Coronary artery (tissue), 2 donors: ENCODE measurements at regions not wholly inside any gene's neighbourhood (a gene's known extent, or its start where the extent isn't known, plus 50 kb on each side); places are given as distances from the start of the nearest gene placed in this dataset.

Source experiments
- DNase-seq: peaks from one replicate; pipeline ENCODE4 v3.0.0-alpha.2; 2017; ENCODE audit warnings: low spot score
- H3K27ac ChIP-seq, 2 donors: fragments of 200-600 bp; sonication (generic); one replicate each; pipeline ENCODE4 v1.5.1; 2016 to 2019
- H3K4me3 ChIP-seq: fragments of 200-600 bp; sonication (generic); 2 replicates; pipeline ENCODE4 v1.5.1; 2016; ENCODE audit warnings: mild to moderate bottlenecking, moderate library complexity
- CTCF ChIP-seq: fragments of 200-600 bp; sonication (generic); IDR thresholded peaks from one replicate; pipeline ENCODE4 v1.5.1; 2019; ENCODE audit warnings: antibody characterized with exemption

DNA sequence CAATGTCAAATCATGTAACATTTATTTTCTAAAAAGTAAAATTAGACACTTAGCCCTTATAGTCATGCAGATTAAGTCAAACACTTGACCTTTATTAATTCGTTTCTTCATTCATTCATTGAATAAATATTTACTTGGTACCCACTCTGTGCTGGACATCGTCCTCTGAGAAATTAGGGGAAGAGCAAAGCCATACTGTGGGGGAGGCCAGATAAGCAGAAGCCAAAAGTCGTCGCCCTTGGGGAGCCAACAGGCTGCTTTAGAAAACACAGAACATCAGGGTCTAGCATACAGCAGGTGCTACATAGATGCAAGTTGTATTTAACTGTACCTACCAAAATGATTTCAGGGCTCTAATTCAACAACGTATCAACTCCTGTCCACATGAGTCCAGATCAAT is 66.1 kb upstream of the PROX1 start:
- Histone ChIP-seq H3K4me3 (no peak overlapping the region), H3K27ac (no peak overlapping the region)
- DNase-seq, result no peak
- no peak for TF ChIP-seq CTCF

DNA sequence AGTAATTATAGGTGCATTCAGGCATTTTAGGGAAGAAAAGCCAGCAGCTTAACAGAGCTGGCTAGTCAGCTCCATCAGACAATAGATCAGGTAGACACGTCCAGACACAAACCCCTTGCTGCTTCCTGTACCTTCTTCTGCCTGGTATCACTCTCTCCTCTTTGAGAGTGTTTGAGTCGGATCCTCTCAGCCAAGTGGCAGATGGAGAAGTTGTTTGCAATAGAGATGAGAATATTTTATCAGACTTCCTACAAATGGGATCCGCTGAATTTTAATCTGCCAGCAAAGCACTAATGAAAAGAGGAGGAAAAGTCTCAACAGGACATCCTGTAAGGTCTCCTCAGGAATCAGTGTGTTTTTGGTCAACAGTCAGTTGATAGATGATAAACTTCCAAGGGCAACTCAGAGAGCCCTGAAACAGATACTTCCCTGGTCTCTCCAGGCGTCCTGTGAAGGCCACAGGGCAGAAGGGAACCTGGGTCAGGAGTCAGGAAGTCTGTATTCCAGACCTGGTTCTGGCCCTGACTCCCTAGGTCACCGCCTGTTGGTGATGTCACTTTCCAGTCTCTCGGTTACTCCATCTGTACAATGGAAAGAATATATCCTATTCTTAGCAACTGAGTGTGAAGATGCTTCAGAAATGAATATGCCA is 62.1 kb upstream of the PROX1 start:
- no peak for TF ChIP-seq CTCF

DNA sequence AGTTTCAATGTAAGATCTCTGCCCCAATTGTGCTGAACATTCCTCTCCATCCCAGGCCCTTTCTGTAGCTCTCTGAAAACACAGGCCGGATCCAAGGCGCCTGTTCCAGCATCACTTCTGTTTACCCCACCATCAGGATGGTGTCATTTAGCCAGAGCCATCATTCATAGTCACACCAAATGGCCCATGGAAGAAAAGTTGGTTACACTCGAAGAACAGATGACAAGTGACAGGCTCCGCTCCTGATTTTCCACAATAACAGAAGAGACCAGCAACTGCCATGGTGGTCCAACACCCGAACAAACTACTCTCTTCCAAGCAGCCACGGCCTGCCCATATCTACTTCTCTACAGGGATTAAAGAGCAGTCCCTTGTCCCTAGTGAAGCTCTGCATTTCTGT is 59.9 kb upstream of the PROX1 start:
- no peak overlapping the region for H3K27ac ChIP-seq
- DNase-seq, result no peak
- TF ChIP-seq CTCF, result no peak
- no peak overlapping the region for H3K4me3 ChIP-seq

More for the DNA sequence above, 62.1 kb upstream of the PROX1 start:
- DNase-seq, result no peak
- no peak overlapping the region for H3K4me3 ChIP-seq
- H3K27ac ChIP-seq, result no peak overlapping the region

- H3K27ac ChIP-seq, result no peak overlapping the region
- no peak for TF ChIP-seq CTCF
- DNase-seq, result no peak
- no peak overlapping the region for H3K4me3 ChIP-seq
Observed at GRCh38 chr1:213929398-213929797, 58.4 kb upstream of the PROX1 start.

- no peak overlapping the region for H3K4me3 ChIP-seq
- TF ChIP-seq CTCF, result no peak
- no peak for DNase-seq
- no peak overlapping the region for H3K27ac ChIP-seq
Observed at GRCh38 chr1:213931836-213932235, 55.9 kb upstream of the PROX1 start.

- no peak overlapping the region for H3K27ac ChIP-seq
- no peak for TF ChIP-seq CTCF
- no peak for DNase-seq
- H3K4me3 ChIP-seq, result no peak overlapping the region
Observed at GRCh38 chr1:213933336-213933735, 54.4 kb upstream of the PROX1 start.

DNA sequence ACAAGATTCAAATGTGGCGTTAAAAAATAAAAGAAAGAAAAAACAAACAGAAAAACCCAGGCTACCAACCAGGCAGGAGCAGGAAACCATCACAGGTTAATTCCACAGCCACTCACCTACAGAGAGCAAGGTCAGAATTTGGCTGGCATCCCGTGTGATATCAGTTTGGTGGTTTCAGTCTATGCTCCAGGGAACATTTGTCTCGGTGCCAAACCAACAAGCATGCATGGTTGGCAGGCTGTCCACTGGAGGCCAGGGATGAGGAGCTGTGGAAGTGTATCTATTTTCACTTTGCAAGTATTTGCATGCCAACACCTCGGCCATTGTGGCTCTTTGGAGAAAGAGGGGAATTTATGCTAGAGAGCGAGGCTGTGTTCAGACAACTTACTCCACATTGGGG is 53.1 kb upstream of the PROX1 start:
- Histone ChIP-seq H3K4me3 (no peak overlapping the region), H3K27ac (no peak overlapping the region)
- no peak for DNase-seq
- no peak for TF ChIP-seq CTCF
